Retinal pigment epithelial cell (primary cell): ENCODE measurements at regions not wholly inside any gene's neighbourhood (a gene's known extent, or its start where the extent isn't known, plus 50 kb on each side); places are given as distances from the start of the nearest gene placed in this dataset.

Source experiments
- DNase-seq: peaks from one replicate; pipeline ENCODE4 v3.0.0-alpha.2; 2010; ENCODE audit warnings: low read depth
- H3K4me3 ChIP-seq: 2 replicates; pipeline ENCODE4 v1.5.1; 2011; ENCODE audit warnings: mild to moderate bottlenecking, low read length, control low read depth, moderate library complexity
- TF ChIP-seq, protein P1 (sequence below): conservative IDR thresholded peaks from 2 replicates; pipeline ENCODE4 v1.5.1; 2011; ENCODE audit warnings: low read depth, low read length, control low read depth, inconsistent platforms

DNA sequence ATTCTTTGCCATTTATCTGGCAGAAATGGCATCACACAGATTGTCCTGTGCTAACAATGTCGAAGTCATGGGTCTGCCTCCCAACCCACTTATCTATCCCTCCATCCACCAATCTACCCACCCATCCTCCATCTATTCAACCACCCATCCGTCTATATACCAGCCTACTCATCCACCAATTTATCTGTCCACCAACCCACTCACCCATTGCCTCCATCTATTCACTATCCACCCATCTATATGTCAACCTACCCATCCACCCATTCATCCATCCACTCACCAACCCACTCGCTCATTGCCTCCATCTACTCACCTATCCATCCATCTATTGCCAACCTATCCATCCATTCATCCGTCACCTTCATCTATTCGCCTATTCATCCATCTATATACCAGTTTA is 521.2 kb downstream of the SHQ1 start:
- no peak overlapping the region for H3K4me3 ChIP-seq
- TF ChIP-seq, protein P1, sequence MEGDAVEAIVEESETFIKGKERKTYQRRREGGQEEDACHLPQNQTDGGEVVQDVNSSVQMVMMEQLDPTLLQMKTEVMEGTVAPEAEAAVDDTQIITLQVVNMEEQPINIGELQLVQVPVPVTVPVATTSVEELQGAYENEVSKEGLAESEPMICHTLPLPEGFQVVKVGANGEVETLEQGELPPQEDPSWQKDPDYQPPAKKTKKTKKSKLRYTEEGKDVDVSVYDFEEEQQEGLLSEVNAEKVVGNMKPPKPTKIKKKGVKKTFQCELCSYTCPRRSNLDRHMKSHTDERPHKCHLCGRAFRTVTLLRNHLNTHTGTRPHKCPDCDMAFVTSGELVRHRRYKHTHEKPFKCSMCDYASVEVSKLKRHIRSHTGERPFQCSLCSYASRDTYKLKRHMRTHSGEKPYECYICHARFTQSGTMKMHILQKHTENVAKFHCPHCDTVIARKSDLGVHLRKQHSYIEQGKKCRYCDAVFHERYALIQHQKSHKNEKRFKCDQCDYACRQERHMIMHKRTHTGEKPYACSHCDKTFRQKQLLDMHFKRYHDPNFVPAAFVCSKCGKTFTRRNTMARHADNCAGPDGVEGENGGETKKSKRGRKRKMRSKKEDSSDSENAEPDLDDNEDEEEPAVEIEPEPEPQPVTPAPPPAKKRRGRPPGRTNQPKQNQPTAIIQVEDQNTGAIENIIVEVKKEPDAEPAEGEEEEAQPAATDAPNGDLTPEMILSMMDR: no peak
- no peak for DNase-seq

DNA sequence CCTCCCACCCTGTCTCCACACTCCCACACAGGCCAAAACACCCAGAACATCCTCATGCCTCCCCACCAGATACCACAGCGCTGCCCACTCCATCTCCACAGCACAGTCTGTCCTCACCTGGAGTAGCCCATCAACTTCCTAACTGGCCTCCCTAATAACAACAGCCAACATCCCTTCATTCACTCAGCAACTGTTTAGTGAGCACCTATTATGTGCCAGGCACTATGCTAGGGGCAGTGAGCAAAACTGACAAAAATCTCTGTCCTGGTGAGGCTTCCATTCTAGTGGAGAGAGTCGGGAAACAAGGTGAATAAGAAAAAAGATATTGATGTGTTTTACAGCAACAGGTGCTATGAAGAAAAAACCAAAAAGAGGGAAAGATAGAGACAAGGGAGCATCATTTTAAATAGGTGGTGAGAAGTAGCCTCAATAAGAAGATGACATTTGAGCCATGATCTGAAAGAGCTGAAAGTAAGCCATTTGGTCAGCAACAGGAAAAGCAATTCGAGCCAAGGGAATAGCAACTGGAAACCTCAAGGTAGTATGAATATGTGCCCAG is 523.9 kb downstream of the SHQ1 start:
- no peak overlapping the region for H3K4me3 ChIP-seq
- DNase-seq: no peak
- TF ChIP-seq, protein P1: no peak

DNA sequence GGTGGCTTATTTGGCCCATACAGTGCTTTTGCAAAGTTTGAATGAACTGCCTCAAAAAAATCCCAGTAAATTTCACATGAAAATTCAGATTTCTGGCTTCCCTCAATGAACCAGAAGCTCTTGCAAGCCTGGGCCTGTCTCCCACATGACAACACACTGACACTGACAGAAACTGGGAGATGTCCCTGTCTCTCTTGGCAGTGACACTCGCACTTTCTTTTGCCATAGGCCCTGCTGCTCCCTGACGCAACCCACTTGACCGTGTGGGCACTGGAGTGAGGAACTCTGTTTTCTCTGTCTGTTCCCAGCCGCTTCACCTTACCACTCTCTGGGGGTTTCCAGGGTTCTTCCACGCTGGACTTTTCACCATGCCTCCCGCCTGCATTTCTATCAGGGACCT is 524.5 kb downstream of the SHQ1 start:
- no peak overlapping the region for H3K4me3 ChIP-seq
- DNase-seq: no peak
- TF ChIP-seq, protein P1: no peak

DNA sequence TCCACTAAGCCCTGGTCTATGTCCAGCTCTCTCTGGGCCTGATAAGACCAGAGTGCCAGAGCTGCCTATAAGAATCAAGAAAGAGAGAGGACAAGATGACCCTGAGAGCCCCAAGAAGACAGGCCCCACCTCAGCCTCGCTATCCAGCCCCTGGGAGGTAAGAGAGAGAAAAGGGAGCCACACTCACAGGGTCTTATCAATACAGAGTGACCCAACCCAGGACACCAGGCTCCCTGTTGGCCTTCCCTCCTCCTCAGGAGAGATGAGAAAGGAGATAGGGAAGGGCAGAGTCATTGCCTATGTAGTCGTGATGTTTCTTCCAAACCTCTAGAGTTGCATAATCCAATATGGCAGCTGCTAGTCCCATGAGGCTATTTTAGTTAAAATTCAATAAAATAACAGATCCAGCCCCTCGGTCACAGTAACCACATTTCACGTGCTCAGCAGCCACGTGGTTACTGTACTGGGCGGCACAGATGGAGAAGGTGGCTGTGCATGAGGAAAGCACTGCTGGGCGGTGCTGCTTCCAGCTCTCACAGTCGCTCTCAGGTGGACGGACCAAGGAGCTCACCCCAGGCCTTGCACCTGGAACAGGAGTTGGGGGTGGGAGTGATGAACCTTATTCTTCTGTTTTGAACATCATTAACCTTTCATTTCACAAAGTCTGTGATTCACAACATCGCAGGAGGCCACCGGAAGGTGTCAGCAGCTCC is 525.8 kb downstream of the SHQ1 start:
- TF ChIP-seq, protein P1: no peak
- no peak for DNase-seq
- no peak overlapping the region for H3K4me3 ChIP-seq

DNA sequence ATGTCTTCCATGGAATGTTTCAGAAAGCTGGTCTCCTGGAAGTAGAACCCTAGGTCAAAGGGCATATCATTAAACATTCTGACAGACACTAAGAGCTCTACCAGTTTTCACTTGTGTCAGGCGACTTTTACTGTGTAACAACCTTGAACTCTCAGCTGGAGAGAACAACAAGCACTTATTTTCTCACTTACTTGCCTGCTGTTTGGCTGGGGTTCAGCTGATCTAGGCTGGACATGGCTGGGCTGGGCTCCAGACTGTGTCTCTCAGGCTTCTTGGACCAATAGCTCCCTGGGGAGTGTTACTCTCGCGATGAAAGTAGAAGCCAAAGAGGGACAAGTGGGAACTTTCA is 527.3 kb downstream of the SHQ1 start:
- no peak overlapping the region for H3K4me3 ChIP-seq
- TF ChIP-seq, protein P1: no peak
- no peak for DNase-seq

DNA sequence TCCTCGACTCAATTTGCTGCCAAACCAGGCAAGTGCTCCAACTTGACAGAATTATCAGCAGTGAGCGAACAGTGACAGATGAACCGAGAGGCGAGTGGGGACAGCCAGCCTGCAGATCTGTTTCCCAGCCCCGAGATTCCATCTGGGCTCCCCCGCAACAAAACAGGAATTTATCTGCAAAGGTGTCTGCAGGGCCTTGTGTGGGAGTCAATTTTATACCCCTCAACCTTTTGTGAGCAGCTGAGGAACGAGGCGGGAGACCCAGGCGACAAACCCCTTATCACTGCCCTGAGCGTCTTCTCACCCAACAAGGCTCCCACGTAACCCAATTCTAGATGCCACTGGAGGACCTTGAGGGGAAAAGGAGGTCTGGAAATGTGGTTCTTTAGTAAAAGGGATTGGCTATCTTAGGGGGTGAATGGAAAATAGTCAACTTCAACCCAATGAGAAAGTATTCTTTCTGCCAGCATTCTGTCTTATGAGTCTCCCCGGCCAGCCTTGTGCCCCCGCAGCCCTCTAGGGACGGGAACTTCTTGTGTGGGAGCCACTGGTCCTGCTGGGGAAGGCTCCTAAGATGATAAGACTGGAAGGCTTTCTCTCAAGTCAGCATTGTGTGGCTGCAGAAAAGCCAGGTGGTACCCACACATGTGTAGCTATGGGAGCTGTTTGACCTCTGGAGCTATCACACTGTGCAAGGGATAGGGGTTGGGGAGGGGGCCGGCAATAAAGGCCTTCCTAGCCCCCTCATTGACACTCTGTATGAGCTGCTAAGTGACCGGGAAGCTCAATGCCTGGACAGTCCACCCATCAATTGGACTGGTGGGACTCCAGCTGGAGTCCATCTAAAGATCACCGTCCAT is 527.9 kb downstream of the SHQ1 start:
- DNase-seq: no peak
- TF ChIP-seq, protein P1: no peak
- H3K4me3 ChIP-seq: no peak overlapping the region
